Endothelial cell of umbilical vein (primary cell): ENCODE measurements at regions not wholly inside any gene's neighbourhood (a gene's known extent, or its start where the extent isn't known, plus 50 kb on each side); places are given as distances from the start of the nearest gene placed in this dataset.

ENCODE experiments used
- BruUV-seq: library from RNA; stranded (reverse); fragments of 400-500 nt; replicated peaks from 2 replicates; lab custom pipeline; 2021; lab: Mats Ljungman, UMichigan
- CTCF ChIA-PET: fragments of 300-600, 350-600 bp; sonication (Branson Sonifier 250); formaldehyde crosslinking; loops from one replicate; lab custom pipeline; 2021; ENCODE audit warnings: antibody characterized with exemption, inconsistent platforms; lab: Charles Lee
- POLR2A ChIA-PET: fragments of 300-600, 350-600 bp; sonication (Branson Sonifier 250); formaldehyde crosslinking; loops from one replicate; lab custom pipeline; 2021; ENCODE audit warnings: antibody characterized with exemption, inconsistent platforms; lab: Charles Lee
- DNase-seq: peaks from one replicate; pipeline ENCODE4 v3.0.0-alpha.2; 2011; ENCODE audit warnings: low read depth, low spot score
- FAIRE-seq: peaks from 2 replicates; lab custom pipeline; 2011; peaks lifted over from hg19 to GRCh38; lab: Jason Lieb, UNC
- H2AFZ ChIP-seq: 2 replicates; pipeline ENCODE4 v1.6.0; 2012; ENCODE audit warnings: low read depth, low read length, control low read depth, inconsistent platforms
- H3K27ac ChIP-seq: 2 replicates; pipeline ENCODE4 v1.5.1; 2011; ENCODE audit warnings: low read depth, mild to moderate bottlenecking, control low read depth, low read length, moderate library complexity; ENCODE audit not compliant: insufficient read depth
- H3K27me3 ChIP-seq, 2 experiments: 2 replicates each; pipeline versions ENCODE4 v1.6.0 to v1.6.1; 2011; ENCODE audit warnings: low read length in 2 of 2, mixed read lengths in 1 of 2; ENCODE audit not compliant: control insufficient read depth in 2 of 2, insufficient read depth in 2 of 2
- H3K36me3 ChIP-seq, 2 experiments: 2 replicates in 1 of 2; 3 replicates in 1 of 2; pipeline ENCODE4 v1.5.1; 2011; ENCODE audit warnings: low read length in 2 of 2, mild to moderate bottlenecking in 1 of 2, moderate library complexity in 1 of 2; ENCODE audit not compliant: control insufficient read depth in 2 of 2, insufficient read depth in 2 of 2; ENCODE audit errors: extremely low read depth in 1 of 2
- H3K4me1 ChIP-seq: 3 replicates; pipeline ENCODE4 v1.5.1; 2011; ENCODE audit warnings: mild to moderate bottlenecking, low read length; ENCODE audit not compliant: control insufficient read depth, insufficient read depth; ENCODE audit errors: extremely low read depth
- H3K4me2 ChIP-seq: 2 replicates; pipeline ENCODE4 v1.6.1; 2011; ENCODE audit warnings: low read length, control low read depth, mixed read lengths; ENCODE audit not compliant: insufficient read depth
- H3K4me3 ChIP-seq, 3 experiments: fragments of 200-600 bp in 1 of 3; sonication (generic), shearing (Covaris generic) in 1 of 3; replicated peaks in 1 of 3; 2 replicates each; pipeline ENCODE4 v1.5.1; 2011 to 2016; ENCODE audit warnings: control low read depth in 3 of 3, low read length in 3 of 3, mild to moderate bottlenecking in 2 of 3, inconsistent platforms in 1 of 3, low read depth in 1 of 3, moderate library complexity in 1 of 3; ENCODE audit not compliant: insufficient read depth in 1 of 3
- H3K79me2 ChIP-seq: 2 replicates; pipeline ENCODE4 v1.6.0; 2012; ENCODE audit warnings: low read length, inconsistent platforms; ENCODE audit not compliant: control insufficient read depth, insufficient read depth
- H3K9ac ChIP-seq: replicated peaks from 2 replicates; pipeline ENCODE3; 2011; ENCODE audit warnings: low read length, control low read depth; ENCODE audit not compliant: insufficient read depth; ENCODE audit errors: extremely low read depth
- H3K9me1 ChIP-seq: replicated peaks from 3 replicates; pipeline ENCODE4 v1.6.0; 2011; ENCODE audit warnings: mild to moderate bottlenecking, low read length; ENCODE audit not compliant: control insufficient read depth, insufficient read depth; ENCODE audit errors: extremely low read depth
- H3K9me3 ChIP-seq: replicated peaks from 2 replicates; pipeline ENCODE4 v1.5.1; 2012; ENCODE audit warnings: low read length, inconsistent platforms; ENCODE audit not compliant: control insufficient read depth, insufficient read depth
- H4K20me1 ChIP-seq: replicated peaks from 2 replicates; pipeline ENCODE3; 2011; ENCODE audit warnings: mild to moderate bottlenecking, low read length; ENCODE audit not compliant: control insufficient read depth, insufficient read depth; ENCODE audit errors: extremely low read depth
- CTCF ChIP-seq, 2 donors: IDR thresholded peaks; 1 replicate in 1 of 2; 2 replicates in 1 of 2; pipeline ENCODE4 v1.5.1; 2011; ENCODE audit warnings: low read length in 2 of 2, mild to moderate bottlenecking in 2 of 2, moderate library complexity in 2 of 2, control low read depth in 1 of 2, inconsistent platforms in 1 of 2, low read depth in 1 of 2; ENCODE audit not compliant: insufficient read depth in 1 of 2; ENCODE audit errors: extremely low read depth in 1 of 2
- EZH2 ChIP-seq: IDR thresholded peaks from 2 replicates; pipeline ENCODE4 v1.6.1; 2012; ENCODE audit warnings: borderline replicate concordance, low read depth, mild to moderate bottlenecking, moderate library complexity, low read length, inconsistent platforms; ENCODE audit not compliant: severe bottlenecking
- FOS ChIP-seq: IDR thresholded peaks from 2 replicates; pipeline ENCODE4 v1.6.1; 2011; ENCODE audit warnings: mild to moderate bottlenecking, low read length, moderate library complexity, borderline replicate concordance; ENCODE audit not compliant: insufficient read depth
- GATA2 ChIP-seq: IDR thresholded peaks from 2 replicates; pipeline ENCODE4 v1.7.0; 2011; ENCODE audit warnings: low read depth, mild to moderate bottlenecking, moderate library complexity, mixed read lengths, low read length; ENCODE audit not compliant: insufficient read length, insufficient read depth
- JUN ChIP-seq: IDR thresholded peaks from 2 replicates; pipeline ENCODE4 v1.6.1; 2011; ENCODE audit warnings: borderline replicate concordance, low read depth; ENCODE audit not compliant: insufficient read length, insufficient read depth
- MAX ChIP-seq: IDR thresholded peaks from 2 replicates; pipeline ENCODE4 v1.6.1; 2011; ENCODE audit not compliant: insufficient read depth, insufficient read length
- MYC ChIP-seq: IDR thresholded peaks from one replicate; pipeline ENCODE4 v1.6.1; 2011; ENCODE audit warnings: mild to moderate bottlenecking, low read depth, low read length
- POLR2A ChIP-seq: IDR thresholded peaks from 2 replicates; pipeline ENCODE4 v1.6.1; 2012; ENCODE audit warnings: low read depth, mild to moderate bottlenecking, control low read depth, low read length
- POLR2AphosphoS5 ChIP-seq: IDR thresholded peaks from 2 replicates; pipeline ENCODE4 v1.6.1; 2012; ENCODE audit warnings: low read depth, mild to moderate bottlenecking, control low read depth, low read length, moderate library complexity; ENCODE audit not compliant: insufficient read depth
- dilution Hi-C: fragments of 300-500 bp; cut with MboI; formaldehyde crosslinking; loops from one replicate; pipeline ENCODE4 v1.15.0; 2019; ENCODE audit warnings: low sequenced_read_pairs; ENCODE audit not compliant: extremely low pct_ligation_motif_present
- intact Hi-C: fragments of 100-400 bp; cut with micrococcal nuclease; formaldehyde crosslinking; loops from one replicate; pipeline ENCODE4 v1.10.0; 2022

- Histone ChIP-seq H4K20me1 (no peaks in the 10 kb centered on the region), H3K9me1 (no peaks in the 10 kb centered on the region), H3K4me2 (no peak overlapping the region), H3K4me1 (no peaks in the 10 kb centered on the region), H3K9ac (no peak overlapping the region), H3K4me3 (no peak overlapping the region), H2AFZ (no peak overlapping the region), H3K27ac (no peak overlapping the region), H3K27me3 (no peaks in the 10 kb centered on the region), H3K79me2 (no peaks in the 10 kb centered on the region), H3K36me3 (no peaks in the 10 kb centered on the region), H3K9me3 (no peaks in the 10 kb centered on the region)
- intact Hi-C loops: no loop called here
- FAIRE-seq (no peak), DNase-seq (no peak)
- ChIA-PET CTCF (no interaction called here), POLR2A (no interaction called here)
- TF ChIP-seq GATA2 (no peak), FOS (no peak), JUN (no peak), MAX (no peak), POLR2A (no peak), POLR2AphosphoS5 (no peak), MYC (no peak)
- BruUV-seq: no TSS peak
- dilution Hi-C loops: no loop called here
These were observed 89.9 kb upstream of the ZNF217 start for GRCh38 chr20:53683506-53683905.

GRCh38 chr20:53681352-53682212, 87.9 kb upstream of the ZNF217 start:
- no peak for DNase-seq
- intact Hi-C loops (no loop called here), dilution Hi-C loops (no loop called here)
- no peak for FAIRE-seq
- BruUV-seq: no TSS peak
- no peak for TF ChIP-seq MAX
- TF ChIP-seq POLR2A: no peak
- TF ChIP-seq GATA2: no peak
- TF ChIP-seq POLR2AphosphoS5: no peak
- TF ChIP-seq JUN: no peak
- TF ChIP-seq EZH2: no peak
- no peak for TF ChIP-seq MYC
- no peak for TF ChIP-seq CTCF (IDR thresholded peaks at IDR 0.05; ENCODE audit: extremely low read depth in 1 of 2, insufficient read depth in 1 of 2, low read depth in 1 of 2, low read length in 2 of 2)
- no peak for TF ChIP-seq FOS
- Histone ChIP-seq H3K4me3 (no peak overlapping the region), H3K79me2 (no peaks in the 10 kb centered on the region), H3K27ac (no peak overlapping the region), H3K36me3 (no peaks in the 10 kb centered on the region), H4K20me1 (no peaks in the 10 kb centered on the region), H3K9me3 (no peaks in the 10 kb centered on the region), H3K4me1 (peaks cover 12% of the 10 kb centered on the region), H2AFZ (no peak overlapping the region), H3K4me2 (no peak overlapping the region), H3K9me1 (no peaks in the 10 kb centered on the region), H3K9ac (no peak overlapping the region), H3K27me3 (no peaks in the 10 kb centered on the region)
- CTCF ChIA-PET: interaction anchor here (0.6 kb wide), 1 partner anchor 110 kb away, joined by 3 read pairs; no protein-coding TSS in a partner anchor
- POLR2A ChIA-PET: no interaction called here
